ENCODE measurements at regions not wholly inside any gene's neighbourhood (a gene's known extent, or its start where the extent isn't known, plus 50 kb on each side); places are given as distances from the start of the nearest gene placed in this dataset.

- Mint-ChIP-seq H3K9me3 (ENCODE audit: unreplicated experiment) (no peaks in the 10 kb centered on the region), H3K27ac (ENCODE audit: unreplicated experiment) (no peak overlapping the region), H3K4me3 (ENCODE audit: unreplicated experiment) (no peak overlapping the region), H3K4me1 (ENCODE audit: low read depth, unreplicated experiment) (peaks cover 27% of the 10 kb centered on the region), H3K27me3 (ENCODE audit: low read depth, unreplicated experiment) (no peaks in the 10 kb centered on the region), H3K36me3 (ENCODE audit: low read depth, unreplicated experiment) (no peaks in the 10 kb centered on the region)
- Histone ChIP-seq H3K27me3 (ENCODE audit: insufficient read depth, low read length) (no peaks in the 10 kb centered on the region), H4K20me1 (ENCODE audit: insufficient read depth, low read length) (no peaks in the 10 kb centered on the region), H3K4me2 (ENCODE audit: low read length) (no peak overlapping the region), H3K79me2 (ENCODE audit: insufficient read depth, low read length) (no peaks in the 10 kb centered on the region), H3K9me3 (ENCODE audit: insufficient read depth, low read depth, low read length) (no peaks in the 10 kb centered on the region), H3K27ac (ENCODE audit: low read depth, low read length) (no peak overlapping the region), H3K4me1 (ENCODE audit: insufficient read depth, low read length) (peaks cover 3% of the 10 kb centered on the region), H3K36me3 (ENCODE audit: insufficient read depth, low read length) (no peaks in the 10 kb centered on the region), H2AFZ (ENCODE audit: low read depth, low read length) (no peak overlapping the region), H3K9ac (ENCODE audit: low read length) (no peak overlapping the region), H3K4me3 (ENCODE audit: insufficient read depth, low read depth, low read length) (no peak overlapping the region)
- FAIRE-seq (no peak), DNase-seq (ENCODE audit: low read depth) (peak; percentile 95)
- no peak for TF ChIP-seq EZH2 (IDR thresholded peaks at IDR 0.05; ENCODE audit: insufficient read depth, low read length)
- TF ChIP-seq CTCF (IDR thresholded peaks at IDR 0.05; ENCODE audit: insufficient read depth, low read depth, low read length) = no peak
Measured at GRCh38 chr7:16268821-16269768, 152.2 kb downstream of the CRPPA start.

DNA sequence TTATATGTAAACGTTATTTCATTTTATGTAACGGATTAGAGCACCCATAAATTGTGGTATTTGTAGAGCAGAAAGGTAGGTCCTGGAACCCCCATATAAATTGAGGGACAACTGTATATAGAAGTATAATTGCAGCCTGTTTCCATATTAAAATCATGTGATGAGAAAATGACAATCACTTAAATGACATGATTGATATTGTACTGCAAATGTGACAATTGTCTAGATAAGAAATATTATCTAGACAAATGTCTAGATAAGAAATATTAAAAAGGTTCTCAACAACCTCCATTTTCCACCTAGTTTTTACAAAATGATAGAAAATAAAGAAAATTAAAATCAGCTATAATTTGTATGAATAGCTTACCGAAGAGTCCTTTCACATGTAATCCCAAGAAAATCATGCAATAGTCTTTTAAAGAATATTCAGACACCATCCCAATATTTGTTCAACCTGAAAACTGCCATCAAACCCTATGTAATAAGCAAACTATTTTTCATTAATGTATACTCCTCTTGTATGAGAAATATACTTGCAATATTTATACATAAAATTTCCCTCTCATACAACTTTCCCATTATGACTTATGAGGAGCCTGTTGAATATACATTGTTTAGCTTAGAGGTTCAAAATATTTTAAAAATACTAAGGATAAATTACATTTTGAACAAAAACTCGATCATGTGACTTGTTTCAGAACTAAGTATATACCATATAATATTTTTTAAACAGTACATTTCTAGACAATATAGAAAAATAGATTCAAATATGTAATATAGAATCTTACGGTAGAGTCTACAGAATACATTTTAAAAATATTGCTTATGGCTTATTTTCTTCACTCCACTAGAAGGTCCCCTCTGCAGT, 153.2 kb downstream of the CRPPA start:
- peaks cover 27% of the 10 kb centered on the region for H3K4me1 Mint-ChIP-seq (ENCODE audit: low read depth, unreplicated experiment)
- H3K9ac ChIP-seq (ENCODE audit: low read length) = no peak overlapping the region
- H3K9me3 ChIP-seq (ENCODE audit: insufficient read depth, low read depth, low read length) = no peaks in the 10 kb centered on the region
- H3K36me3 Mint-ChIP-seq (ENCODE audit: low read depth, unreplicated experiment) = no peaks in the 10 kb centered on the region
- no peak overlapping the region for H3K27ac ChIP-seq (ENCODE audit: low read depth, low read length)
- H3K4me1 ChIP-seq (ENCODE audit: insufficient read depth, low read length) = peaks cover 3% of the 10 kb centered on the region
- H3K27ac Mint-ChIP-seq (ENCODE audit: unreplicated experiment) = no peak overlapping the region
- no peak overlapping the region for H2AFZ ChIP-seq (ENCODE audit: low read depth, low read length)
- no peaks in the 10 kb centered on the region for H3K79me2 ChIP-seq (ENCODE audit: insufficient read depth, low read length)
- DNase-seq (ENCODE audit: low read depth) (no peak), FAIRE-seq (no peak)
- no peaks in the 10 kb centered on the region for H3K27me3 ChIP-seq (ENCODE audit: insufficient read depth, low read length)
- no peaks in the 10 kb centered on the region for H4K20me1 ChIP-seq (ENCODE audit: insufficient read depth, low read length)
- H3K9me3 Mint-ChIP-seq (ENCODE audit: unreplicated experiment) = no peaks in the 10 kb centered on the region
- no peak overlapping the region for H3K4me3 ChIP-seq (ENCODE audit: insufficient read depth, low read depth, low read length)
- H3K4me2 ChIP-seq (ENCODE audit: low read length) = no peak overlapping the region
- TF ChIP-seq EZH2 (IDR thresholded peaks at IDR 0.05; ENCODE audit: insufficient read depth, low read length) = no peak
- TF ChIP-seq CTCF (IDR thresholded peaks at IDR 0.05; ENCODE audit: insufficient read depth, low read depth, low read length) = no peak
- no peaks in the 10 kb centered on the region for H3K36me3 ChIP-seq (ENCODE audit: insufficient read depth, low read length)
- no peak overlapping the region for H3K4me3 Mint-ChIP-seq (ENCODE audit: unreplicated experiment)
- H3K27me3 Mint-ChIP-seq (ENCODE audit: low read depth, unreplicated experiment) = no peaks in the 10 kb centered on the region

Data from astrocyte (in vitro differentiated cells and primary cell).